Stimulated activated CD4-positive, alpha-beta T cell treated with anti-CD3 and anti-CD28 coated beads, TNF-alpha, amount 100 ng/mL, for 1 hour (primary cell): ENCODE measurements at regions not wholly inside any gene's neighbourhood (a gene's known extent, or its start where the extent isn't known, plus 50 kb on each side); places are given as distances from the start of the nearest gene placed in this dataset.
"Not testable (repeated sequence)": the region's sequence is repeated elsewhere in the genome, so short reads cannot be mapped to it uniquely, and the experiment has no call there.

Source experiments
- DNase-seq, 3 donors: peaks; one replicate each; pipeline ENCODE4 v3.0.0-alpha.2; 2020; ENCODE audit warnings: low read depth in 3 of 3, low spot score in 1 of 3

GRCh38 chr3:178107804-178108203 is 428.4 kb upstream of the KCNMB2 start:
- no peak for DNase-seq

DNA sequence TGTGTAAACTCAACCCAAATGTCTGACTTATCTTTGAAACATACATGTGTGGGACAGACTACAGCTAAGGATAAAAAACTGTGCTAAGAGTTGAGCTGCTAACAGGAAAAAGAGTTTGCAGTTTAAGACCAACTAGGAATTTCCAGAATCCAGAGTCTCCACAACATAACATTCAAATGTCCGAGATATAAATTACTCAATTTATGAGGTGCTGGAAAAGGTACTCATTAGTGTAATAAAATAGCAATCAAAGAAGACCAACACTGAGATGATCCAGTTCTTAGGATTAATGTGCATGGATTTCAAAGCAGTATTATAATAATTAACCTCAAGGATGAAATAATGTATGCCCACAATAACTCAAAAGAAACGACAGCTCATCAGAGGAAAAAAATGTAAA is 426.5 kb upstream of the KCNMB2 start:
- no peak for DNase-seq

GRCh38 chr3:178112134-178112533 is 424.1 kb upstream of the KCNMB2 start:
- DNase-seq: no peak

- DNase-seq: not testable (repeated sequence)
Measured at GRCh38 chr3:178112552-178112951, 423.7 kb upstream of the KCNMB2 start.

GRCh38 chr3:178117641-178118040 is 418.6 kb upstream of the KCNMB2 start:
- no peak for DNase-seq

GRCh38 chr3:178119608-178120295 is 416.5 kb upstream of the KCNMB2 start:
- not testable (repeated sequence) for DNase-seq

DNA sequence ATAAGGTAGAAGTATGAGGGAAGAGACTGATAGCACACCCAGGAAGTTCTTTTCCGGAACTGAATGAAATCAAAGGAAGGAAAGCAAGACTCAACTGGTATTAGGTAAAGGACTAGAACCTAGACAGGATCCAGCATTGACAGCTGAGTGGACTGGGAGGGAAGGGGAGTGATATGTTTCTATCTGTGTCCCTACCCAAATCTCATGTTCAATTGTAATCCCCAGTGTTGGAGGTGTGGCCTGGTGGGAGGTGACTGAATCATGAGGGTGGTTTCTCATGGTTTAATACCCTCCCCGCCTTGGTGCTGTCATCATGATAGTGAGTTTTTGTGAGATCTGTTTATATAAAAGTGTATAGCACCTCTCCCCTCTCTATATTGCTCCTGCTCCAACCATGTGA is 415.9 kb upstream of the KCNMB2 start:
- no peak for DNase-seq

DNA sequence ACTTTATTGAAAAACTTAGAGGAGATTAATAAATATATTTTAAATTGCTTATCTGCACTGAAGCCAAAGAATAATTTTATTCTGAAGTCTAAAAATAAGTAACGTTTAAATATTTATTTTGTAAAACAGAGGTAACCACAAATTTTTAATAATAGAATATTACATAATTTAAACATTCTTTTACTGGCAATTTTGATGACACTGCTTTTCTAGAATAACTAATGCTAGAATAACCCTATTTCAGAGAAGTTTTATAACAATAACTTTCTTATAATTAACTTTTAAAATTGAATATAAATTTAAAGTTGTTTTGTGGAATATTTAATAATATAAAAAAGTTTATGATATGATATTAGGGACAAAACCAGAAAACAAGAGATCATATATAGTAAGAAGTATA is 409.6 kb upstream of the KCNMB2 start:
- no peak for DNase-seq

- DNase-seq: no peak
Measured at GRCh38 chr3:178127221-178127620, 409.0 kb upstream of the KCNMB2 start.

- DNase-seq: no peak
Measured at GRCh38 chr3:178129109-178129508, 407.1 kb upstream of the KCNMB2 start.

GRCh38 chr3:178131801-178132200 is 404.4 kb upstream of the KCNMB2 start:
- no peak for DNase-seq

GRCh38 chr3:178137206-178137605 is 399.0 kb upstream of the KCNMB2 start:
- no peak for DNase-seq

DNA sequence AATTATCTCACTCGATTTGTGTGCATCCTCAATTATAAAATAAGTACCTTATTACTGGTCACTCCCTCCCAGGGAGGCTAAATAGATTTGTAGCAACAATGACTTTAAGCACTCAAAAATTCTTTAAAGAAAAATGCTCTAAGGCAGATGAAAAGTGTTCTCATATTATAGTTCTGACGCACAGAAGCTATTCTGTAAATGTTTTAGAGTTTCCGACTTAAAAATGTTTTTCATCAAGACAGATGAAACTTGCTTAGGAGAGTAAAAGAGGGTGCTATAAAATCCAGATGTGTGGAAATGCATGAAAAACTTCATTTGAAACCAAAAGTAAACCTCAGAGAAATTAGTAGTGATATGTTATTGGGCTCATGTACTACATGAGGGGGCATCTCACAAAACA is 398.4 kb upstream of the KCNMB2 start:
- no peak for DNase-seq

- no peak for DNase-seq
Measured at GRCh38 chr3:178139116-178139515, 397.1 kb upstream of the KCNMB2 start.

DNA sequence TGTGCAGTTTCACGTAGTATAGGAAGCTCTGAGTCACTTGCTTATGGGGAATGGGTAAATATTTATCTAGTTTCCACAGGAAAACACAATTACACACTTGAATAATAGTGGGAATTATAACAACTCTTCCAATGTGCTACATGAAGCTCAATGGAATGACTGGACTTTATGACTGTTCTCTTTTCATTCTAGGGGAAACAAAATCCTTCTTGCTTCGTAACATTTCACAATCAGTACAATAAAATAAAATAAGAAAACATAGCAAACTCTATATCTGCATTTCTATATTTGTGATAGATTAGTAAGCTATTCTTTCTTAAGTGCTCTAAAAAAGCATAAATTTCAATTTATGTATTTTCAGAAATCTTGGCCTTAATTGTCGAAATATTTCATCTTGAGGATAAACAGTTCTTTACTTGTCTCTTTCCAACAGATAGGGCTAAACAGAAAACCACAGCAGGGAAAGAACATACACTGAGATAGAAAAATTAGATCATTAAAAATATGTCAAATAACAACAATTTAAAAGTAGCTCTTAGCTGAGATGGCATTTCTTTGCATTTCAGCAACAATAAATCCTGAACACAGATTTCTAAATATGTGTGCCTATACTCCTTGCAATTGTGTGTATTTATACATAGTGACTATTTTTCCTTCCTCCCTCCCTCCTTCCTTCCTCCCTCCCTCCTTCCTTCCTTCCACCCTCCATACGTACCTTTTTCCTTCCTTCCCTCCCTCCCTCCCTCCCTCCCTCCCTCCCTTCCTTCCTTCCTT is 395.5 kb upstream of the KCNMB2 start:
- DNase-seq: no peak

- not testable (repeated sequence) for DNase-seq
Measured at GRCh38 chr3:178141305-178141684, 394.9 kb upstream of the KCNMB2 start.

GRCh38 chr3:178146406-178146831 is 389.8 kb upstream of the KCNMB2 start:
- no peak for DNase-seq

DNA sequence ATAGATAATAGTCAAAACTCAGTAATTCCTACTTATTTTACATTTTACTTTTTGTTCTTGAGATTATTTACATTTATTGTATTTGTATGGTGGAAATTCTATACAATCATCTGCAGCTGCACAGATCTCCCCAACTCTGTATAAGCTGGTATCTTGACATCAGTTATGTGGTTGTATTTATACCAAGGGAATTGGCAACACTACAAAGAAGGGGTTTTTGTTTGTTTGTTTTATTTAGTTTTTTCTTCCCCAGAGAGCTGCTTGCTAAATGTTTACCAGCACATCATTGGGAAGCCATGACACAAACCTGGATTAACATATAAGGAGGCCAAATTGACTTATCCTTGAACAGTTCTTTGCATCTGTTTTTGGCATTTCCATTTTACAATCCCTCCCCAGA is 389.2 kb upstream of the KCNMB2 start:
- DNase-seq: no peak

DNA sequence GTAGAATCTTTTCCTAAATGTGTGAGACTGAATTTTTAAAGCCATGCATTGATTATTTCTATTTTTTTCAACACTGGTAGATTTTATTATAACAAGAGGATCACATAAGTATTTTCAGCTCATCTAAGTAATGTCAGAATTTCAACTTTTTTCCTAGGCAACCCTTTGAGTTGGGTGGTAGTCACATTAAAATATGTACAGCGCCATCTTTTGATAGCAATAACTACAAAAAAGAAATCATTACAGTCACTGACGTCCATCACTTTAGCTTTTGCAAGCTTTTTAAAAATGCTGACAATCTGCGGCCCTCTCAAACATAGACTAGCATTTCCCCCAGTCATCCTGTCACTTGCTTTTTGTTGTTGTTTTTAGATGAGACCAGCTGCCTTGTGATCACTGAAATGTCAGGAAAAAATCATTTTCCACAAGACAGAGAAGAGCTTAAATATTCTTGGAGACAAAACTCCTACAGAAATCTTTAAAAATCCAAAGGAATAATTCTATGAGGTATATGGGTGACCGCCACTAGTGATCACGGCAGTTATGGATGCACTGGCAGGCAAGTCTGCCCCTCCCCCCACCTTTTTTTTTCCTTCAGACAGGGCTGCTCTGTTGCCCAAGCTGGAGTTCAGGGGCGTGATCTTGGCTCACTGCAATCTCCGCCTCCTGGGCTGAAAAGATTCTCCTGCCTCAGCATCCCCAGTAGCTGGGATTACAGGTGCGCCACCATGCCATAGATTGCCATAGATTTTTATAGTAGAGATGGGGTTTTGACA is 384.0 kb upstream of the KCNMB2 start:
- DNase-seq: no peak

- DNase-seq: no peak
Measured at GRCh38 chr3:178152988-178153387, 383.2 kb upstream of the KCNMB2 start.

DNA sequence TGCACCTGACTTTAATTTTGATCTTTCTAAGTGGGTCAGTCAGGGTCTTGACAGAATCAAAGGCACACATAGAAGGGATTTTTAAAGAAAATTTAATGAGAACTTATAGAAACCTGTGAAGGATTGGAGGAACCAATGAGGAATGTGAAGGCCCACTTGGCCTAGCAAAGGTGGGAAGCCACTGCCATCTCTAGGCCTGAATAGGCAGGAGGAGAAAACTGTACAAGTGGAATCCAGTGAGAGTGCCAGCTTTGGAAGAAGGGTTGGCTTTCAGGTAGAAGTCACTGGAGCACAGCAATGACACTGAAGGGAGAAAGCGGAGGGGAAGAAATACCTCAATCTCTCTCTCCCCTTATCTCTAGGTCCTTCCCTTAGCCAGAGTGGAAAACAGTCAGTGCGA is 380.7 kb upstream of the KCNMB2 start:
- no peak for DNase-seq

DNA sequence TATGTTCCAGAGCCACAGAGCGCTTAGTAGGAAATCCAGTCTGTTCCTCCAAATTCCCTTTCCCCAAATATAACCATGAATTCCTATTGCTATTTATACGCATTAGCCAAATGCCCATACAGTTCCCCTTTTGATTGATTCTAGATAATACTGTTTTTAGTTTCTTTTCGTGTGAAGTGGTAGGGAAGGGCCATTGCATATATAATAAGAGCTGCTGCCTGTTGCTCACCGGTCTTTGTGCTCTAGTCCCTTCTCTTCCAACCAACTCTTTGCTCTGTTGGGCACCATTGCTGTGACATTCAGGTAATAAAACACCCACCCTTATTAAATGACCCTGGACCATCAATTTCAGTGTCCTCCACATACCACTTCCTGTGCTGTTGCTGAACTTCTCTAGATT is 379.9 kb upstream of the KCNMB2 start:
- DNase-seq: no peak
